NCI-H128 (cell line): ENCODE measurements at regions not wholly inside any gene's neighbourhood (a gene's known extent, or its start where the extent isn't known, plus 50 kb on each side); places are given as distances from the start of the nearest gene placed in this dataset.
A peak's percentile ranks its signal among the peaks of the same experiment; 100 is the strongest.

Experiments
- DNase-seq: peaks from one replicate; lab custom pipeline; 2025; ENCODE audit not compliant: unreplicated experiment; lab: John Stamatoyannopoulos, UW

DNA sequence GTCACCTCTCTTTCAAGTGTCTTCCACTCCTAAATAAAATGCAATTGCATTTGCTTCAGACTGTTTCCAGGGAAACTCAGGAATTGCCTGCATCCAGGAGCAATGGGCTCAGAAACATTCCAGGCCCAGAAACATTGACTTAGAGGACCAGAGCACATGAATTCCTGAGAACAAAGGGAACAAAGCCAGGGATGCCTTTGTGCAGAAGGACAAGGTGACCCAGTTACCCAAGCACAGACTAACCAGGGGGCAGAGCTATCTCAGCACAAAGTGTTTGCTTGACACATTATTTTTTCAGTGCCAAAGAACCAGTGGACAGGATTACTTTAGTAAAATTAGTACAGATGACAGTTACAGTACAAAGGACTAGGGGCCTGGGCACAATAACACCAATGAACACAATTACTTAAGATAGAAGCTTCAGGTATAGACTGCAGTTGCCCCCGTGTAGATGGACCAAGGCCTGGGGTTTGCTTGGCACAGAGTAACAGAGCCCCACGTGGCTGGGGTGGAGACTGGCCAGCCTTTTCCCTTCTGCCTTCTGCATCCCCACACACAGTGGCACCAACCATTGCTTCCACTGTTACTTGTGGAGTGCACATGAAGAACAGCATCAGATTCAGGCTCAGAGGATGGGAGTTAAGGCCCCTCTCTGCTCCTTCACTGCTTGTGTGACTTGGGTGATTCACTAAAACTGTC, 500.8 kb downstream of the INSC start:
- no peak for DNase-seq

DNA sequence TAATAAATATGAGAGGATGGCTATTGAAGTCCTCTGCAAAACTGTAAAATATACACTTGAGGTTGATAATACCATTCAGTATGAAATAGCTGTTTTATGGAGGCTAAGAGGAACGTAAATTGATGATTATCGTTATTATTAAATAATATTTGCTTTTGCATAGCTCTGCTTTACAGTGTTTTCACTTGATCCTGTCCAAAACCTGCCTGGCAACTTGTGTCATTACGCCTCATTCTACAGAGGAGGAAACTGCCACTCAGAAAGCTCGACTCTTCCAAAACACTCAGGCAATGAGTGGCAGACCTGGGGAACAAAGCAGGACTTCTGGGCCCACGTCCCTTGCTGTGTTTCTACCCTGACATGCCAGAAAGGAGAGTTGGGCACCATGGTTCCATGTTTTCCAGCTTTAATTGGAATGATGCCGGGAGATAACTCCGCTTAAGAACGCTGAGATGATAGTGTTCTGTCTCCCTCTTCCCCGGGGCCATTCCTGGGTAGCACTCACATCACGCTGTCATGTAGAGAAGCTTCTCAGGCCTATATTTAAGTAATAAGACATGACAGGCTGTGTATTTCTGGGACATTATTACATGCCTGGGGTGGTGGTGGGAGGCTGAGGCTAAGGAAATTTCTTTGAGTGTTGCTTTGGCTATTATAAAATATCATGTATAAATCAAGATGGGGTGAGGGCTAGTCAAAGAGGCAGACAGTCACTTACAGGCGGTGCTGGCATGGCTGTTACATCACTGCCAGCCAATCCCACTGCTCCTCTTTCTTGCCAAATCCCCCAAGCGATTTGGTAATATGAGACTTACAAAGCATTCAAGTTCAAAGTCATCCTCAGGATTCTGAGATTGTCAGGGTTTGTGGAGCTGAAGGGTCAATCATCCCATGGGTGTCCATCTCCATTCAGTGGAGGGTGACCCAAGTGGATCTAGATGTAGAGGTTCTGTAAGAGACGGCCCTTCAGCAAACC, 501.7 kb downstream of the INSC start:
- no peak for DNase-seq

DNA sequence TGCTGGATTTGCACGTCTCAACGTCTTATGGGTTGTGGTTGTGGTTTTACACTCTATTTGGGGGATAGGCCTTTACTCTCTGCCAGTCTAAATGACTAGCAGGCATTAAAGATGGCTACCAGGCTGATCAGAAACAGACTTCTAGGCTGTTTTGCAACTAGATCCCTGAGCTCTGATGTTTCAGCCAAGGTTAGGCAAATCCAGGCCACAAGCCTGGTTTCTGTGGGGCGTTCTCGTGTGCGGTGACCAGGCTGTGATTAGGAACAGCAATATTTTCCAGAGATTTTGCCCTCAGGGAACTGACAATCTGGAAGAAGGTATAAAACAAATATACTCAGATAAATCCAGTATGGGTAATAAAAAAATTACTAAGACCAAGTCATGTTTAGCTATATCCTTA, 502.4 kb downstream of the INSC start:
- no peak for DNase-seq

DNA sequence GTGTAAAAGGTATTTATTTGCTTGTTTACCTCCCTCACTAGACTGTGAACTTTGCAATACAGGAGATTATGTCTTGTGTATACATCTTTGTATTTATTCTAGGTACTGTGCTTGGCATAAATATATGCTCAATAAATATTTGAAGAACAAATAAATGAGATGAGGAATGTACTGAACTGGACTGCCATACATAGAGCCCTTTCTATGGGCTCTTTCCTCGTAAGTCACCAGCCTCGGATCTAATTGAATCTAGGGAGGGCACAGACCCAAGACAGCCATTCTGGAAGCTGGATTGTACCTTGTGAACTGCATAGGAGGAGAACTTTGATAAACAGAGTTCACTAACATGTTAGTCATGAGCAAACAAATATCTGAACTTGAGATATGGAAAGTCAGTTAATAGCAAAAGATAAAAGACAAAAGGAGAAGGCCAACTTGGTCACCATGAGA, 503.9 kb downstream of the INSC start:
- DNase-seq, result no peak

DNA sequence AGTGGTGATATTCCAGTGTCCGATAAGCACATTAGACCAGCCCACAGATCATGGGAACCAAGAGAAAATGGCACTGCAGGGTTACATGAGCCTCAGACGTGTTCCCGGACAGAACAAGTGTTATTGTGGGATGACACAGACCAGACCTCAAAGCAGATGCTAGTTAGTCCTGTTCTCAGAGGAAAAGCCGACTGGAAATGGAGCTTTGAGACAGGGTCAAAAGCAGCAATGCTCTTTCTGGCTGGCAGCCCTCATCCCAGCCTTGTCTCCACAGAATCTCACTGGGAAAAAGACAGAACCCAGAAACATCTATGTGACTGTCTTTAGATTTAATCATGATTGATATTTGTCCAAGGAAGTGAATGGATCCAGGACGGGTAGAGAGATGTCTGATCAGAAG, 506.8 kb downstream of the INSC start:
- DNase-seq, result no peak

DNA sequence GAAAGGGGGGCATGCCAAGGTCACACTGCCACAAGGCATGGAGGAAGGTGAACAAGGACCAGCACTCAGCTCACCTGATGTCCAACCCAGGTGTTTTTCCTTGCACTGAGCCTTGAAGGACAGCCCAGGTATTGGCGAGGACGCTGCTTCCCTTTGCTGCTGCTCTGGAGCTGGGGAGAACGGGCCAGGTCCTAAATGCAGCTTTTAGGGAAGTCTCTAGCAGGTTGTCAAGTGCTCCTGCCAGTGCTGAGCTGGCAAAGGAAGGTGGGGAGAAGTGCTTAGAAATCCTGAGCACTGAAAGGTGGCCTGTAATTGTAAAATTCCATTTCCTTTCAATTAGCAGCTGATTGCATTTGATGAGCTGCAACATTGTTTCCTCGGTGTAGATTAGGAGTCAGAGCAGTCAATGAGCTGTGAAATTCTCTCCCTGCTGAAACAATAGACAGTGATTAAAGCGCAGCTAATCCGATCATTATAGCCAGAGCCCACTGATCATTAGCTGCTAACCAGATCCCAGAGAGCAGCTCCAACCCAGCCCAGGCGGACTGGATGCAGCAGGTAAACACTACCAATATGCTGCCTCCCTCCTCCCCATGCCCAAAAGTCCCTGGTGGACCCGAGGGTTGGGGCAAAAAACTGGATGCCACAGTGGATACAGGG, 507.6 kb downstream of the INSC start:
- DNase-seq, result no peak

DNA sequence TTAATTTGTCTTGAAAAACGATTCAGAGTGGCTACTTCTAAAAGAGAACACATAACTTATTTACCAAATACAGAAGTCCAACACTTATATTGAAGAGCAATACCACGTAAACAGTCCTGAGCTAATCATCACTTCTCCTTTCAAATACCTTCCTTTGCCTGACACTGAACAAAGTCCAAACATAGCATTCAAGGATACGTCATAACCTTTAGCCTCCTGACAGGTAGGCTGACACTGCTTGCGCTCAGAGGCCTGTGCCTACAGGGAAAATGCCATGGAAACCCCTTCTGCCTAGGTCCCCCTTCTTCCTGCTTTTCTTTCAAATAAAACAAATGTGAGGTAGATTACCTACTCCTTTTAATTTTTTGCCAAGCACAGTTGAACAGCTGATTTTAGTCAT, 510.0 kb downstream of the INSC start:
- no peak for DNase-seq

DNA sequence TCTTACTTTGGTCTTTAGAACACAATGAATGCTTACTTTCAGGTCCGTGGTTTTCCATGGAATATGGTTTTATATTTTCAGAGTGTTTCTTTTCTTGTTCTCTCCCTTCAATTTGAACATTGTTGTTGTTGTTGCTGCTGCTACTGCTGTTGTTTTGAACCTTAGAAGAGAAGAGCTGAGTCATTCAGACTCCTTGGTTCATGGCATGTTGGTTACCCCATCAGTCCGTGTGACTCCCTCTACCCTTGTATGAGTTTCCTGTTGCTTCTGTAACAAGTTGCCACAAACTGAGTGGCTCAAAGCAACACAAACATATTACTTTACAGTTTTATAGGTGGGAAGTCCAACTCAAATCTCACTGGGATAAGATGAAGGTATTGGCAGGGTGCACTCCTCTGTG, 511.0 kb downstream of the INSC start:
- DNase-seq, result no peak

DNA sequence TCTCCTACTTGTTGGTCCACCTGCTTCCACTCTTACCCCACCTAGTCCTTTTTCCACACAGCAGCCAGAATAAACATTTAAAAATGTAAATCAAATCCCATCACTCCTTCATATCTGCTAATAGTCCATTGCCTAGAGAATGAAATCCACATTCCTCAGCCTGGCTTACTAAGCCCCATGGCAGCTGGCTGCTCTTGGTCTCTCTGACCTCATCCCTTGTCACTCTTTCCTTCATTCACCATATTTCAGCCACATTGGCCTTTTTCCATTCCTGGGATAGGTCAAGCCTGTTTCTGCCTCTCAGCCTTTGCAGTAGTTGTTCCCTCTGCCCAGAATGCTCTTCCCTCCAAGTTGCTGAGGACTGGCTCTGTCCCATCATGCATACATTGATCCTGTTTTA, 512.8 kb downstream of the INSC start:
- no peak for DNase-seq

DNA sequence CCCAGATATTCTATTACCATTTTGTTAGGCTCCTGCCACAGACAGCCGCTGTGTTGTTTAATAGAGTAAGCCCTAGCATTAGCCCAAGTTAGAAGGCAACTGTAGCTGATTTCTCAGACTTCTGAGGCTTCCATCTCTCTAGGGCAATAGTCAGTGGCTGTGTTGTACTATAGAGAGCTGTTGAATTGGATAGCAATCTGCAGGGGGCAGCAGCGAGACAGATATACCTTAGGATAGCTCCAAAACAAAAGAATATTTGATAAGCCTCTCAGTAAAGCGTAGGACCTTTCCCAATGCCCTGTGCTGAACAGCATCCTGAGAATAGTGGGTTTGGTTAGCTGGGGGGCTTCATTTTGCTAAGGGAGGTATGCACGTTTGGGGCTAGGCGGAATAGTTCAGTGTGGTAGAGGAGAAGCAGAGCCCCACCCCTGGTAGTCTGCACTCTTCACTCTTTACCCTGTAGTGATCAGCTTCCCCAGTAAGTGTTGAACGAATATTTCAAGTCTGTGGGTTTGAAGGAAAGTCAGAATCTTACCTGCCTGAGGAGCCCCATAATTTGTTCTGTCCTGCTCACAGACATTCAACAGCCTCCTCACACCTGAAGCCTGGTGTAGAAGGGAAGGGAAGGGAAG, 515.1 kb downstream of the INSC start:
- DNase-seq, result no peak

DNA sequence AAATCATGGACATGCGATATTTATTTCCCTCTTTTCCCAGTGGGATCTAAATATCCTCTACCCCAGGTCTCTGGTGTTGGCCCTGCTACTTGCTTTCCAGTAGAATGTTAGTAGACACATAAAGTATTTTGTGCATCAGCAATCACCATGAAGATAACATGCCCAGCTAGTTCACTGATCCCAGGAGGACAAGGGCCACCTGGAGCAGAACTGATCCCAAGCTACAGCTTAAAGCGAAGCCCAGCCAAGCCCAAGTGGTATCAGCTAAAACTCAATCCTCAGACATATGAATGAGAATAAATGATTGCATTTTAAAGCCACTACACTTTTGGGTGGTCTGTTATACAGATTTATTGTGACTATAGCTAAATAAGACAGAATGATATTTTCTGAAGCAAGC, 516.2 kb downstream of the INSC start:
- DNase-seq, result no peak

DNA sequence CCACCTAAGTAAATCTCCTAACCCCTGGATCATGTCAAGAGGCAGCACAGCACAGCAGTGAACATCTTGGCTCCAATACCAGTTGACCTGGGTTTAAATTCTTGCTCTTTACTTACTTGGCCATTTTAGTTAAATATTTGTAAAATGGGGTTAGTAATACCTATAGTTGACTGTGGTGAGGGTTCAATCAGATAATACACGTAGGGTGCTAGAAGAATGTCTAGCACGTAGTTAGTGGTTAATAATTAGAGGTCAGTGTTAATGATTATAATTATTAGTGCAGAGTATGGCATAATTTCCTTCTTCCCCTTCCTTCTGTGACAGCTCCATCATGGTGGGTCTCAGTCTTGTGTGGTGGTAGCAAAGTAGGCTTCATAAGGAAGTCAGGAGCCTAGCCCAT, 520.8 kb downstream of the INSC start:
- DNase-seq, result no peak

DNA sequence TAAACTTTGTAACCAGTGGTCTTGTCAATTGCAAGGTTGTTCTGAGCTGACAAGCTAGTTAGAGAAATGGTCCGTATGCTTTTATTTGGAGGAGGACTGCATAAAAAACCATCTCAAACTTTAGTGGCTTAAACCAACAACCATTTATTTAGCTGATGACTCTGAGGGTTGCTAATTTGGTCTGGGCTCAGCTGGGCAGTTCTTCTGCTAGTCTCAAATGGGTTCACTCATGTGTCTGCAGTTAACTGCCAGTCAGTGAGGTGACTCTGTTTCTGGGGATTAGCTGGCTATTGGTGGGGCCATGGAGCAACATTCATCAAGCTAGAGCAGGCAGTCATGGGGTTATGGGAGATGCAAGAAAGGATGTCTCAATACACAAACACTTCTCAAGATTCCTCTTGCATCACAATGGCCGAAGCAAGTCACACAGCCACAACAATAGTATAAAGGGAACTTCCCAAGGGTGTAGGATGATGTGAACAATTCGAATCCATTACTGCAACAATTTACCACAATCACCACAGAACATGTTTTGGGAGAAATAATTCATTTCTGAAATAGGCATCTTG, 521.9 kb downstream of the INSC start:
- no peak for DNase-seq

DNA sequence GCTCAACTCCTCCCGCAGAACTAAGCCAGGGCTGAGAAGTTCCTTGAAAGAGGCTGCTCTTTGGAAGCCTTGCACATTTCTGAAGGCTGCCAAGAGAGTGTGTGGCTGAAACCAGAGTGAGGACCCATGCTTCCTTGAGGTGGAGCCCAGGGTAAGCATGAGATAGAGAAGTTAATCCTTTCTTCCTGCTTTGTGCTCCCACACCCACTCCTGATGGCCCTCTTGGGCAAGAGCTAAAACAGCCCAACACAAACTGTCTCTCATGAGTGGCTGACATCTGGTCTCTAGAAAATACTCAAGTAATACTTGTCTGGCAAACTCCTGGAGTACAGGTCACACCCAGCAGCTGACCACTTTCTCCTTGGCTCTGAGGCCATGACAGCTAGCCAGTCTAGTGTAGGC, 523.7 kb downstream of the INSC start:
- no peak for DNase-seq

DNA sequence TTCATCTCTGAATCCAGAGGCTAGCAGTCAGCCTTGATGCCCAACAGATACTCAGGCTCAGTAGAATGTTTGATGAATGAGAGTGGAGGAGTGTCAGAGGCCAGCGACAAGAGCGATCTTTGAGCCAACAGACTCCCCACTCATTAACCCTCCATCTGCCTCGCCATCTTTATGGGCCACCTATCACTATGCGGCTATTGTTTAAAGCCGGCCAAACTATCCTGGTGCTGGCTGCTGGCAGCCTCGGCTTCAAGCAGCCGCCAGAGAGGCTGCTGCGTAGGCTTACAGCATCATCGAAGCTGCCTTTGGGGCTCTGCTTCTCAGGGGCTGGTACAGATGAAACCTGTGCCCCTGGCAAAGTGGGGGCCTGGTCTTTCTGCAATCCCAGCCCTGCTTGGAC, 525.6 kb downstream of the INSC start:
- DNase-seq, result no peak

DNA sequence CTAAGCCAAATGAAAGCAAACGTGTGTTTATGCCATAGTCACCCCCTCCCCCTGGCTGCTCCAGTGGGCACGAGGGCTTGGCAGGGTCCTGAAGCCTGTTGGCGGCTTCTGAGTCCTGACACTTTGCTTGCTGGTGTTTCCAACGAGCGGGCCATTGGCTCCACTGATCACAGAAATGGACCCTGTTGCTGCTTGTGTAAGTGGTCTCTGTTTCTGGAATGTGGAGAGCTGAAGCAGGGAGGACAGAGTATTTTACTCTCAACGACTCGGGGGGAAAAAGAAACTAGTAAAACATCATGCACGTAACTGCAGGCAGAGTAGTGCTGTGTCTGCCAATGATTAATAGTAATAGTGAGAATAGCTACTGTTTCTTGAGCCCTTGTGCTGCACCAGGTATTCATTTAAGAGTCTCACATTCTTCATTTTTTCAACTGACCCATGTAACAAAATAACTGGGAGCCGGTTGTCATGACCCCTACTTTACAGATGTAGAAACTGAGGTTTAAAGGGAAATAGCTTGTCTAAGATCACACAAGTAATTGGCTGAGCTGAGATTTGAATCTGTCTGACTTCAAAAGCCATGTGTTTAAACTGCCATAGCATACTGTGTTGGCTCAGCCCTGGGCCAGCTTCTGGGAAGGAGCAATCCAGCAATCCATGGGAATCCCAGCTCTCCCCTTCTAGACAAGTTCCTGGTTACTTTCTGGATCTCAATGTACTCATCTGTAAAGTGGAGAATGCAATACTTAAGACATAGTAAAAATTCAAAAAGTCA, 526.7 kb downstream of the INSC start:
- no peak for DNase-seq

DNA sequence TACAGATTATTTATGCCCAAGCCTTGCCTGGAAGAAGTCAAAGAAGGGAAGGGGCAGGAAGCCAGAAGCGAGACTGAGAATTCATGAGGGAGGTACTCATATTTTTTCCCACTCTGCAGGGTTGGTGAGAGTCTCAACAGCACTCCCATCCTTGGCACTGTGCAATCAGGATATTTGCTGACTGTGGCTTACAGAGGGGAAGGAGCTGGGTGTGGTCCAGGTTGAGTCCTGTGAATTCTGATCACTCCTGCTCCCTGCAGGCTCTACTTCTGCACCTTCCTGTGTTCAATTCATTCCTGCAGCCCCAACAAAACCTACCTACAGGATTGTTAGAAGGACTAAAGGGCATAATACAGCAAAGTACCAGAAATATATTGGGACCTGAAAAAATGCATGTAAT, 530.5 kb downstream of the INSC start:
- DNase-seq, result no peak

DNA sequence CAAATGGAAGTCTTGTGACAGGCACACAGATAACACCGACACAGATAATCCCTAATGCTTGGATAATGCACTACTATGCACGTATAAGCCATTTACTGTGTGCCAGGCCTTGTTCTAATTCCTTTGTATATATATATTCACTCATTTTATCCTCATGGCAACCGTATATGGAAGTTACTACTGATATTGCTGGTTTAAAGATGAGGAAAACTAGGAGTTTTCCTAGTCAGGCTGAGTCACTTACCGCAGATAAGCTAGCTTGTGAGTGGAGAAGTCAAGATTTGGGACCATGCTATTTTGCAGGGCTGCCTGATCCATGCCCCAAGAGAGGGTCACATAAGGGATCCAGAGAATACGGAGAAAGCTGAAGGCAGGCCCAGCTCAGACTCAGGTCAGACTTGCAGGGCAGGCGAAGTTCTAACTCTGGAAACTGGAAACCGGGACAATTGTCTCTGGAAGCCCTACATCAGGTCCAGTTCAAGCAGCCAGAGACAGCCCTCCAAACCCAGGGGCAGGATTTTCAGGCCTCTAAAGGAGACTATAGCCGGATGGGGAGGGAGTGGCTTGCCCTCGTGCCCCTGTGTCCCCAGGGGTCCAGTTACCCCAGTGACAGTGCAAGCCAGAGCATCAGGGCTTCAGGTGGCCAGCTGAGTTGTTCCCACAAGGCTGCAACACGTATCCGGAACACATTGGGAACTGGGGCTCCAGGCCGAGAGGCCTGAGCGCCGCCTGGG, 534.8 kb downstream of the INSC start:
- no peak for DNase-seq

DNA sequence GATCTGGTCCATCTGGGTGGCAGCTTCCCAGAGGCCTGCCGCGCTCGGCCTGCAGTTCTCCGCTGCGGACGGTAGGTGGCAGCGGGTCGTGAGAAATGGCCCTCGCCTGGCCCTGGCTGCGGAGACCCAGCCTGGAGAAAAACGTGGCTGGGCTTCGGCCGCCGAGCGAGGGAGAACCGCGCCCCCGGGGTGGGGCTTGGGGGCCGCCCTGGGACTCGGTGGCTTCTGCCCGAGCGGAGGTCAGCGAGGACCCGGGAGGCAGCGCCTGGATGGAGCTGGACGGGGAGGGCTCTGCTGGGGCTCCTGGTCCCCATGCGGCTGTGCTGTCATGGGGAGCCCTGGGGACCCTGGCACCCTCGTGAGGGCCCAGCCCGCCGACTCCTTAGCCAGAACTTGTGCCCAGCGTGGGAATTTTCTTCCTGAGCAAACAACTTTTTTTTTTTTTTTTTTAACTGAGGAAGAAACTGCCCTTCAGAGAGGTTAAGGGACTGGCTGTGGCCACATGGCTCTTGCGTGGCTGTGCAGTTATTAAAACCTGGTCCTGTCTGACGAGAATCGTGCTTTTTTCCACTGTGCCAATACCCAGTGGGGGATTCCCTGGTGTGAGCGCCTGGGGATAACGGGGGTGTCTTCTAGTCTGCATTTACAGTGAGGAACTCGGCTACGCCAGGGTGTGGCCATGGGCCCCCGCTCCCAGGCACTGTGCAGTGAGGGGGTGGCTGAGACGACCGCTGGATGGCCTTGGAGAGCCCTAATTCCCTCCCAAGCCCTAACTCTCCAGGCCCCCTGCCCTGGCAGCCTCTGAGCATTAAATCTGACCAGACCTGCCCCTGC, 535.6 kb downstream of the INSC start:
- peak; percentile 78 for DNase-seq
